NCI-H446 treated with DMSO at 0.1 percent for 48 hours (cell line): ENCODE measurements at regions not wholly inside any gene's neighbourhood (a gene's known extent, or its start where the extent isn't known, plus 50 kb on each side); places are given as distances from the start of the nearest gene placed in this dataset.

Experiments used
- DNase-seq: peaks from one replicate; lab custom pipeline; 2025; lab: John Stamatoyannopoulos, UW

- no peak for DNase-seq
Observed at GRCh38 chr6:134455319-134455718, 137.4 kb upstream of the SGK1 start.

GRCh38 chr6:134454794-134455193 is 136.9 kb upstream of the SGK1 start:
- DNase-seq = no peak

- DNase-seq = no peak
Observed at GRCh38 chr6:134453792-134454510, 136.0 kb upstream of the SGK1 start.

GRCh38 chr6:134452906-134453305 is 135.0 kb upstream of the SGK1 start:
- no peak for DNase-seq

- no peak for DNase-seq
Observed at GRCh38 chr6:134451529-134451928, 133.6 kb upstream of the SGK1 start.

GRCh38 chr6:134449781-134450180 is 131.9 kb upstream of the SGK1 start:
- DNase-seq = no peak

GRCh38 chr6:134449004-134449403 is 131.1 kb upstream of the SGK1 start:
- DNase-seq = no peak

- no peak for DNase-seq
Observed at GRCh38 chr6:134447883-134448387, 130.0 kb upstream of the SGK1 start.

GRCh38 chr6:134447423-134447822 is 129.5 kb upstream of the SGK1 start:
- DNase-seq = no peak

- no peak for DNase-seq
Observed at GRCh38 chr6:134446896-134447295, 129.0 kb upstream of the SGK1 start.

GRCh38 chr6:134446218-134446848 is 128.4 kb upstream of the SGK1 start:
- DNase-seq = no peak

GRCh38 chr6:134443009-134443408 is 125.1 kb upstream of the SGK1 start:
- DNase-seq = no peak

GRCh38 chr6:134442073-134442472 is 124.2 kb upstream of the SGK1 start:
- no peak for DNase-seq

GRCh38 chr6:134438837-134439236 is 120.9 kb upstream of the SGK1 start:
- no peak for DNase-seq

- DNase-seq = no peak
Observed at GRCh38 chr6:134437376-134437775, 119.5 kb upstream of the SGK1 start.

GRCh38 chr6:134436950-134437349 is 119.0 kb upstream of the SGK1 start:
- no peak for DNase-seq

GRCh38 chr6:134436281-134436815 is 118.4 kb upstream of the SGK1 start:
- DNase-seq = no peak

GRCh38 chr6:134435814-134436280 is 117.9 kb upstream of the SGK1 start:
- no peak for DNase-seq

- no peak for DNase-seq
Observed at GRCh38 chr6:134434019-134434942, 116.4 kb upstream of the SGK1 start.

GRCh38 chr6:134432036-134432435 is 114.1 kb upstream of the SGK1 start:
- DNase-seq = no peak

- no peak for DNase-seq
Observed at GRCh38 chr6:134431421-134431859, 113.5 kb upstream of the SGK1 start.

GRCh38 chr6:134429861-134430380 is 112.0 kb upstream of the SGK1 start:
- DNase-seq = no peak
